Heart left ventricle (tissue), 13 donors: ENCODE measurements at regions not wholly inside any gene's neighbourhood (a gene's known extent, or its start where the extent isn't known, plus 50 kb on each side); places are given as distances from the start of the nearest gene placed in this dataset.

Experiments
- CTCF ChIP-seq, 12 donors: fragments of 200-600 bp; sonication (generic) in 4 of 12; IDR thresholded peaks; one replicate each; pipeline versions ENCODE4 v1.5.0 to v1.8.0; 2018 to 2022; ENCODE audit warnings: antibody characterized with exemption in 12 of 12, mild to moderate bottlenecking in 5 of 12
- POLR2A ChIP-seq, 2 donors: fragments of 450-650 bp; IDR thresholded peaks; one replicate each; pipeline ENCODE4 v1.6.1; 2017; ENCODE audit warnings: antibody characterized with exemption in 2 of 2, mild to moderate bottlenecking in 2 of 2, moderate library complexity in 2 of 2
- donor health status: ischemic (EF 13 %, LVEDD 7.1; RV severe dilation, severe dysfunction).
- donor health status: DM: no; HTN: yes; CAD: no.
- donor health status: DM: no; HTN: no; CAD: no.
- donor health status: ischemic (EF 25% LVEDD 6.9; RV normal size, moderate dysfunction).
- donor health status: ischemic (EF 25% LVEDD 5.7; RV mildly dilated, moderate dysfunction).
- donor health status: ischemic (EF 35%, LVEDD 5.7; RV mildly dilated, moderate dysfunction).
- donor health status: nonischemic (EF 11% LVEDD 7.7; RV severe dilation, severe dysfunction).
- donor health status: DM: yes; HTN: yes; CAD: no.
- donor health status: PGD.
- donor health status: ischemic (EF 29% LVEDD 5.4; RV normal size, mild dysfunction).
- donor health status: nonischemic (EF 23%, LVEDD 6.1; RV moderate dilation, normal function).

- TF ChIP-seq CTCF (IDR thresholded peaks at IDR 0.05) (no peak), POLR2A (IDR thresholded peaks at IDR 0.05) (no peak)
Measured at GRCh38 chr6:45759472-45759810, 256.2 kb downstream of the CLIC5 start.
